ENCODE measurements at regions not wholly inside any gene's neighbourhood (a gene's known extent, or its start where the extent isn't known, plus 50 kb on each side); places are given as distances from the start of the nearest gene placed in this dataset.

GRCh38 chr13:62130062-62130970, 714.7 kb upstream of the PCDH20 start:
- no peak overlapping the region for H2AFZ ChIP-seq (ENCODE audit: low read depth, low read length)
- no peak overlapping the region for H3K9ac ChIP-seq (replicated peaks; ENCODE audit: extremely low read depth, insufficient read depth, low read length)
- H3K4me2 ChIP-seq (ENCODE audit: insufficient read depth, low read length), result no peak overlapping the region
- dilution Hi-C loops (cut with MboI; ENCODE audit: extremely low pct_ligation_motif_present, low sequenced_read_pairs) (no loop called here), intact Hi-C loops (cut with micrococcal nuclease) (no loop called here)
- H3K27me3 ChIP-seq (ENCODE audit: control insufficient read depth in 2 of 2, insufficient read depth in 2 of 2, low read length in 2 of 2), result no peaks in the 10 kb centered on the region
- H3K4me1 ChIP-seq (ENCODE audit: control insufficient read depth, extremely low read depth, insufficient read depth, low read length), result no peaks in the 10 kb centered on the region
- no peaks in the 10 kb centered on the region for H3K9me1 ChIP-seq (replicated peaks; ENCODE audit: control insufficient read depth, extremely low read depth, insufficient read depth, low read length)
- ChIA-PET POLR2A (no interaction called here), CTCF (no interaction called here)
- no peak for FAIRE-seq
- no peaks in the 10 kb centered on the region for H3K9me3 ChIP-seq (replicated peaks; ENCODE audit: control insufficient read depth, insufficient read depth, low read length)
- TF ChIP-seq CTCF (IDR thresholded peaks at IDR 0.05; ENCODE audit: extremely low read depth in 1 of 2, insufficient read depth in 1 of 2, low read depth in 1 of 2, low read length in 2 of 2), result no peak
- TF ChIP-seq POLR2A (IDR thresholded peaks at IDR 0.05; ENCODE audit: low read depth, low read length), result no peak
- no peak for TF ChIP-seq MAX (IDR thresholded peaks at IDR 0.05; ENCODE audit: insufficient read depth, insufficient read length)
- no peak for TF ChIP-seq JUN (IDR thresholded peaks at IDR 0.05; ENCODE audit: borderline replicate concordance, insufficient read depth, insufficient read length, low read depth)
- TF ChIP-seq FOS (IDR thresholded peaks at IDR 0.05; ENCODE audit: borderline replicate concordance, insufficient read depth, low read length), result no peak
- no peak for TF ChIP-seq POLR2AphosphoS5 (IDR thresholded peaks at IDR 0.05; ENCODE audit: insufficient read depth, low read depth, low read length)
- no peak for TF ChIP-seq GATA2 (IDR thresholded peaks at IDR 0.05; ENCODE audit: insufficient read depth, insufficient read length, low read depth, low read length)
- TF ChIP-seq MYC (IDR thresholded peaks at IDR 0.05; ENCODE audit: low read depth, low read length), result no peak
- TF ChIP-seq EZH2 (IDR thresholded peaks at IDR 0.05; ENCODE audit: borderline replicate concordance, low read depth, low read length, severe bottlenecking), result no peak
- no peak for DNase-seq (ENCODE audit: low read depth, low spot score)
- no peak overlapping the region for H3K27ac ChIP-seq (ENCODE audit: insufficient read depth, low read depth, low read length)
- H4K20me1 ChIP-seq (replicated peaks; ENCODE audit: control insufficient read depth, extremely low read depth, insufficient read depth, low read length), result no peaks in the 10 kb centered on the region
- H3K4me3 ChIP-seq (replicated peaks in 1 of 3; ENCODE audit: insufficient read depth in 1 of 3, low read depth in 1 of 3, low read length in 3 of 3), result no peak overlapping the region
- H3K79me2 ChIP-seq (ENCODE audit: control insufficient read depth, insufficient read depth, low read length), result no peaks in the 10 kb centered on the region
- H3K36me3 ChIP-seq (ENCODE audit: control insufficient read depth in 2 of 2, extremely low read depth in 1 of 2, insufficient read depth in 2 of 2, low read length in 2 of 2), result no peaks in the 10 kb centered on the region
- BruUV-seq (replicated peaks), result no TSS peak

All from endothelial cell of umbilical vein (primary cell).